Mucosa of gallbladder (tissue), 1 donor: ENCODE measurements at regions not wholly inside any gene's neighbourhood (a gene's known extent, or its start where the extent isn't known, plus 50 kb on each side); places are given as distances from the start of the nearest gene placed in this dataset.
"Not testable (repeated sequence)": the region's sequence is repeated elsewhere in the genome, so short reads cannot be mapped to it uniquely, and the experiment has no call there.

Experiments
- DNase-seq: peaks from one replicate; pipeline ENCODE4 v3.0.0-alpha.2; 2020; ENCODE audit warnings: low spot score
- donor health status: DM: no; HTN: no; CAD: no.

DNA sequence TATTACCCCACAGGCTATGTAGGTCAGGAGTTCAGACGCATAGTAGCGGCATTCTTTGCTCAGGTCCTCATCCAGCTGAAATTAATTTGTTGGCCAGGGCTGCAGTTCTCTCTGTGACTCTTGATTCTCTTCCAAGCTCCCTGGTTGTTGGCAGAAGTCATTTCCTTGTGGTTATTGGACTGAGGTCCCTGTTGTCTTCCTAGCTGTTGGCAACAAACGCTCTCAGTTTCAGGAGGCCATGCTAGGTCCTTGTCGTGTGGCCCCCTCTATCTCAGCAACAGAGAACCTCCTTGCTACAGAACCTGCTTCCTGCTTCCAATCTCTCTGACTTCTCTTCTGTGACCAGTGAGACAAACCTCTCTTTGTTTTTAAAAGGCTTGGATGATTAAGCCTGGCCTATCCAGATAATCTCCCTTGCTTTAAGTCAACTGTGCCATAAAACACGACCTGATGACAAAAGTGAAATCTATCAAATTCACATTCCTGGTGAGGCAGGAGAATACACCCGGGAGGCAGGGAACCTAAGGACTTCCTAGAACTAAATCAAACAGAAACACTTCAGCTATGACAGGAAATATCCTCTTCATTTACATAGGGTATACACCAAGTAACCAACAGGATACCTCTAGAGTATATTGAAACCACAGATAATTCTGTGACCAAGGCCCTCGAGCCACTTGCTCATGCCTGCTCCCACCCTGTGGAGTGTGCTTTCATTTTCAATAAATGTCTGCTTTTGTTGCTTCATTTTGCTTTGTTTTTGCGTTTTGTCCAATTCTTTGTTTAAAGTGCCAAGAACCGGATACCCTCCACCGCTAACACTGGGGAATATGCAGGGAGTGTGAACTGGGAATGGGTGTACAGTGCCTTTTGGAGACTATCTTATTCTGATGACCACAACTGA, 196.0 kb downstream of the BTBD3 start:
- peak; percentile 38 for DNase-seq

DNA sequence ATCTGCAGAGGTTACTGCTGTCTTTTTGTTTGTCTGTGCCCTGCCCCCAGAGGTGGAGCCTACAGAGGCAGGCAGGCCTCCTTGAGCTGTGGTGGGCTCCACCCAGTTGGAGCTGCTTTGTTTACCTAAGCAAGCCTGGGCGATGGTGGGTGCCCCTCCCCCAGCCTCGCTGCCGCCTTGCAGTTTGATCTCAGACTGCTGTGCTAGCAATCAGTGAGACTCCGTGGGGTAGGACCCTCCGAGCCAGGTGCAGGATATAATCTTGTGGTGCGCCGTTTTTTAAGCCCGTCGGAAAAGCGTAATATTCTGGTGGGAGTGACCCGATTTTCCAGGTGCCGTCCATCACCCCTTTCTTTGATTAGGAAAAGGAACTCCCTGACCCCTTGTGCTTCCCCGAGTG, 211.4 kb downstream of the BTBD3 start:
- not testable (repeated sequence) for DNase-seq

DNA sequence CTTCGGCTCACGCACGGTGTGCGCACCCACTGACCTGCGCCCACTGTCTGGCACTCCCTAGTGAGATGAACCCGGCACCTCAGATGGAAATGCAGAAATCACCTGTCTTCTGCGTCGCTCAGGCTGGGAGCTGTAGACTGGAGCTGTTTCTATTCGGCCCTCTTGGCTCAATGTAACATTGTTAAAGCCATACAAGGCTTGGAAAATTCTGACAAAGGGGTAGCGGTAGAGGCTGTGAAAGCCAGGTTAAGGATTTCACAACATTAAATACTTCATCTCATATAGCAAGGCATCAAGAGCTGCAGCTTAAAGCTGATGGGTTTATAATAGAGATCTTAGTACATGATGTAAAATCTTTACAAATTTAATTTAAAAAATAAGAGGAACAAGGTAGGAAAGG, 211.8 kb downstream of the BTBD3 start:
- DNase-seq = not testable (repeated sequence)

DNA sequence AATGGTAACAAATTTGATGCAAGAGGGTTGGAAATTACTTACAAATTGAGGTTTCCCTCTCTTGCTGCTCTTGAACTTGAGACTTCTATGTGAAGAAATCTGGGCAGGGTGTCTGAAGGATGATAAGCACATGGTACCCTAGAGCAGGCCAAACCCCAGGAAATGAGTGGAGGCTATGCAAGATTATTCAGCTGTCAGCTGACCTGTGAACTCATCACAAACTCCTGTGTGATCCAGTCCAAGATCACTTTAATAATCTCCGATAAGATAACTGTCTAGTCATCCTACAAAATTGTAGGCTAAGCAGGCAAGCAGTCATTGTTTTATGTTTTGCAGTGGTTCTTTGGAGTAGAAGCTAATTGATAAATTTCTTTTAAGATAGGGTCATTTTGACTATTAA, 213.1 kb downstream of the BTBD3 start:
- no peak for DNase-seq

DNA sequence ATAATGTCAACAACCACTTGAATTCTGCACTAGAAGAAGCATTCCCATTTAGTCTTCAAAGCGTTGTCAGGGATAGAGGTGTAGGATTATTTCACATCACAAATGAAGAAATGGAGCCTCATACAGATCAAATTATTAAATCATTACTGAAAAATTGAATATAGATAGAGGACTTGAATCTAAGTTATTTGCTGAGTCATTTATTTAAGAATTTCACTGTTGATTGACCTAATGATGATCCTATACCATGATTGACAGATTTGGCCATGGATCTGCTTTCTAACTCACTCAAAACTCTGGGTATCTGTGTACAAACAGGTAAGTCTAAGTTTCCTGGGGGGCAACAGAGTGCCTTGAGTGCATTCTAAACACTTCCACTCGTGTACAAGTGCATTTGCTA, 215.9 kb downstream of the BTBD3 start:
- no peak for DNase-seq

DNA sequence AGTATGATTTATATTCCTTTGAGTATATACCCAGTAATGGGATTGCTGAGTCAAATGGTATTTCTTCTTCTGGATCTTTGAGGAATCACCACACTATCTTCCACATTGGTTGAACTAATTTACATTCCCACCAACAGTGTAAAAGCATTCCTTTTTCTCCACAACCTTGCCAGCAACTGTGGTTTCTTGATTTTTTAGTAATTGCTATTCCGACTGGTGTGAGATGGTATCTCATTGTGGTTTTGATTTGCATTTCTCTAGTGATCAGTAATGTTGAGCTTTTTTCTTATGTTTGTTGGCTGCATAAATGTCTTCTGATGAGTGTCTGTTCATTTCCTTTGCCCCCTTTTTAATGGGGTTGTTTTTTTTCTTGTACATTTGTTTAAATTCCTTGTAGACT, 228.3 kb downstream of the BTBD3 start:
- DNase-seq = not testable (repeated sequence)

DNA sequence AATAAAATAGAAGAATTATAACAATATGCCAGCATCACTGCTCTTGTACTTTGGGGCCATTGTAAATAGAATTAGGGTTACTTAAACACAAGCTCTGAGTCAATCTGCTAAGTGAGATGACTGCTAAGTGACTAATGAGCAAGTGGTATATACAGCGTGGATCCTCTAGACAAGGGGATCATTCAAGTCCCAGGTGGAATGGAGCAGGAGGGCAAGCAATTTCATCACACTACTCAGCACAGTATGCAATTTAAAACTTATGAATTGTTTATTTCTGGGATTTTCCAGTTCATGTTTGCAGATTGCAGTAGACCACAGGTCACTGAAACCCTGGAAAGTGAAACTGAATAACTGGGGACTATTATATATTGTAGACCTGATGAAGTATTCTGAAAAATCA, 235.3 kb downstream of the BTBD3 start:
- DNase-seq = no peak

DNA sequence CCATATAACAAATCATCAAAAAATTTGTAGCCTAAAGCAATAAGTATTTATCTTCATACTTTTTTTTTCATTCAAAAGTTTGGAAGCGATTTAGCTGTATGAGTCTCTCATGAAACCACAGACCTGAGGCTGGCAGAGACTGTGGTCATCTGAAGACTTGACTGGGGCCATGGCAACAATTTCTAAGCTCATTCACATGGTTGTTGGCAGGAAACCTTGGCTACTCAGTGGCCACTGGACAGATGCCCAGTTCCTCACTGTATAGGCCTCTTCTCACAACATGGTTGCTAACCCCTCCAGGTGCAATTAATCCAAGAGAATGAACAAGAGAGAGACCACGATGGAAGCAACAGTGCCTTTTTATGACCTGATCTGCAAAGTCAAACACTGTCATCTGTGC, 235.9 kb downstream of the BTBD3 start:
- no peak for DNase-seq

DNA sequence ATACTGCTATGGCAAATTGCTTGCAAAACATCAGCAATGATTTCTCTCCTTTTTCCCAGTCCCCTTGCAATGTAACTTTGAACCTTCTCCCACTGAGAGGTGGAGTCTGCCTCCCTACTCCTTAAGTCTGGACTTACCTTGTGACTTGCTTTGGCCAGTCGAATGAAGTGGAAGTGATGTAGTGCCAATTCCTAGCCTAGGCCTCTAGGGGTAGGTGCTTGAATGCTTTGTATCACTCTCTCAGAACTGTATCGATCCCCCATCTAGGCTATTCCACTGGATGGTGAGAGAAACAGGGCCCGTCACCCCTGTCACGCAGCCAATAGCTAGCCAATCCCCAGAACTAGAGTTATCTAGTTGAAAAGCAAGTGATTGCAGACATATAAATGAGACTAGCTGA, 238.6 kb downstream of the BTBD3 start:
- DNase-seq = no peak

DNA sequence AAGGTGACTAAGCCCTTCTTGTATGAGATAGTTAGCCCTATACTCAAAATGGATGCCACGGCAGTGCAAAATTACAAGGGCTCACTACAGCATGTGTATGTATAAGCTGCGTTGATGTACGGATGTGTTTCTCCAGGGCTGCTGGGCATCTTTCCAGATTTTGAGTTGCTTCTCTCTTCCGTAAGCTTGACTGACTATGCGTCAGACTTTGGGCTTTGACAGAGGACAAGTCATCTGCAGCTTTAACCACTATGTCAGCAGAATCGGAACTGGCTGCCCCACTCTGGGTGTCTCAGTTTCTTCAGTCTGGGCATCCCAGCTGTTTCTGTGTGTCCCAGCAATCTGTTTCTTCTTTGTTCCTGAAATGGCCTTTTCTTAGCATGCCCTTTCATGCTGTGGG, 241.6 kb downstream of the BTBD3 start:
- DNase-seq = no peak

DNA sequence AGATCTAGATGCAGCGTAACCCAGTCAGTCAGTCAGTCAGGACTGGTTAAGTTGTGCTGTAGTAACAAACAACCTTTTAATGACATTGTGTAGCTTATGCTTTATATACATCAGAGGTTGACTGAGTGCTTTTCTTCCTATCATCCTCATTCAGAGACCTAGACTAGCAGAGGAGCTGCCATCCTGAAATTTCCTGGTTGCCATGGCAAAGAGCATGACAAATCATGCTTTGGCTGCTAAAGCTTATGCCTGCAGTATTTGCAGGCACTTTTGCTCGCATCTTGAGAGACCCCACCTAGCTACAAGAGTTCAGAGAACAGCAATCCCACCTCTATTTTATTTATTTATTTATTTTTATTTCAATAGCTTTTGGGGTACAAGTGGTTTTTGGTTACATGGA, 244.0 kb downstream of the BTBD3 start:
- DNase-seq = no peak

DNA sequence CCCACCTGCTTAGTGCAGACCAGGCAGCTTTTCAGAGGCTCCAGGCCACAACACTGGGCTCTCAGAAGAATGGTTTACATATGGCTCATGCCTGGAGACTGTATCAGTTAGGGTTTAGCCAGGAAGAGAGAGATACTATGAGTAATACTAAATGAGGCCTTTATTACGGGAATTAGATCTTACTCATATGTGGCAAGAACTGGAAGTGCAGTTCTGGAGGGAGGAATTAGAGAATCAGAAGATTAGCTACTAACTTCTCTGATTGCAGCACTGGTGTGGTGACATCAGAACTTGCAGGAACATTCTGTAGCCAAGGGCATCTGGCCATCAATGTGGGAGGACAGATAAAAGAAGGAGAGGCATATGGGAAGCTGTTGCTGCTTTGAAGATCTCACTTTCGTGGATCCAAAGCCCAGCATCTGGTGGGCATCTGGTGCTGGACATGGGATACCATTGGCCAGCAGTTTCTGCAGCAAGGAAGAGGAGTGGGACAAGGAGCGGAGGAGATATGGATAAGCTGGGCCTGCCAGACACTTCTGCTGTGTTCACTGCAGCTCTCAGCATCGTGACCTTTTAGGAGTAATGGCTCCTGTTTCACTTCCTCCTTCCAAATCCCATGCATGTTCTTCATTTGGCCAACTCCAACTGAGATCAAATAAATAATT, 248.5 kb downstream of the BTBD3 start:
- DNase-seq = peak; percentile 67

DNA sequence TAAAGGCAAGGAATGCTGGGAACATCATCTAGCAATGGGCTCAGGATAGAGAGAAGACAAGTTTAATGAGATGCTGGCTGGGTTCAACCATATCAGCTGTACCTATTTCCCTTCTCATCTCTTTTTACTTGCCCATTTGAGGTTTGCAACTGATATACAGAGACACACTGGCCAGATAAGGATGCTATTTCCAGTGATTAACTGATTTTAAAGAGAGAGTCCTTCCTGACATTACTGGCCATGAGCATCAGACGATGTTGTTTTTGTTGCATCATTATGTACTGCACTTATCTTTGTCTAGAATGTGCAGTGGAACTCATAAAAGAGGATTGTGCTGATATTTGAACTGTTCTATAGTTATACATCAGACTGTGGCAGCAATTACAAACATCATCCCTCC, 252.7 kb downstream of the BTBD3 start:
- no peak for DNase-seq

DNA sequence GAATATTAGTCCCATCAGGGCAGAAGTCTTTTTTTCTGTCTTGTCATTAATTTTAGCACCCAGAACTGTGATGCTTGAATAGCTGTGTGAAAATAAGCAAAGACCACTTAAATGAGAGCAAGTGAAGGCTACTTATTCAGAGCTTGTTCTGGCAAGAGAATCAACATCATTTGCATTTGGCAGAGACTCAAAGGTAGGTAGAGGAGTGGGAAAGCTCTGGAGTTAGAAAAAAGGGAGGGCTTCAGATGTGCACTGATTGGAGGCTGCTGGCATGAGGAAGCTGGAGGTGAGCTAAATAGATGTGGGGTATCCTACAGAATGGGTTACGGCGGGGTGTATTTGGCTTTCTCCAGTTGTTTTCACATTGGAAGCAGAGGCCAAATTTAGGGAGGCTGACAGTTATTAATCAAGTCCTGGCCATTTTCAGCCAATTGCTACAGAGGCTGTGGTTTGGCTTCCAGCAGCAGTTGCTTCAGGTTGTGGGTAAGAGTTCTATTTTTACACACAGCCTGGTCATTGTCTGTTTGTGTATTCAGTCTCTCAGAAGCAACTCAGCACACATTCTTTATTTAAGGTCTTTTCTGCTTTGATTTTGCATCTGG, 254.3 kb downstream of the BTBD3 start:
- DNase-seq = peak; percentile 33

DNA sequence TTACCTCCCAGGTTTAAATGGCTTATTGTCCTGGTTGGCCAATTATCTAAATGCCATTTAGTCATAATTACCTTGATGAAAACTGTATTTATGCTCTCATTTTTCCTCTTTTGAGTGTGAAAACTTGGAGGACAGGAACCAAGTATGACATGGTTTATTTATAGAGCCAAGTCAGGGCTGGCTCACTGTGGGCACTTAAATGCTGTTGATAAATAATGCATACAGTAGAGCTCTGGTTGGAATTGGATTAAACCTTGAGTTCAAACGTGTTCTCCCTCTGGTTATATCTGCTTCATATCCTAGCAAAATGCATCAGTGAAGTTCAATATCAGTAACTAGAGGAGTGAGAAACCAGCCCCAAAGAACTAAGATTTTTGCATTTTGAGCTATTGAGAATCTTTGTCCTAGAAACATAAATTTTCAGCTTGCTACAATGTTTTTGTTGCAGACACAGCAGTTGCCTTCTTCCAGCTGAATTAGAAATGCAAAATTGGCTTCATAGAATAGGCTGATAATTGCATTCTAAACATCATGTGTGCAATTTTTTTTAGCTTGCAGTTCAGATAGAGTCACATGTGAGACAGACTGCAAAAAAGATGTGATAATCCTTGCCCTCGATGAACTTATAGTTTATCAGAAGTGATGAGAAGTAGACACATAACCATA, 255.8 kb downstream of the BTBD3 start:
- DNase-seq = no peak

DNA sequence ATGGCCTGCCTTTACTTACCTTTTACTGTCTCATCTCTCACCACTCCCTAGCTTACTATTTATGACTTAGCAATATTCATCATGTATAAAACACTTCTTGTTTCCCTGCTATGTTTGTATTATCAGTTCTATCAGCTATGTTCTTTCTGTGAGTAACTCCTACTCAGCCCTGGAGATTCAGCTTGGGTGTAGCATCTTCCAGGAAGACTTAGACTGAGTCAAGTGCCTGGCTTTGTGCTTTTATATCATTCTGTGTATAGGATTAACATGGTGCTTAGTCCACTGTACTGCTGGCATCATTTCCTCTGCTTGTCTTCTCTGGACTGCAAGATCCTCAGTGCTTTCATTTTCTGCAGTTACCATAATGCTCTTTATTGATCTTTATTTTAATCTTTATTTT, 257.8 kb downstream of the BTBD3 start:
- no peak for DNase-seq

DNA sequence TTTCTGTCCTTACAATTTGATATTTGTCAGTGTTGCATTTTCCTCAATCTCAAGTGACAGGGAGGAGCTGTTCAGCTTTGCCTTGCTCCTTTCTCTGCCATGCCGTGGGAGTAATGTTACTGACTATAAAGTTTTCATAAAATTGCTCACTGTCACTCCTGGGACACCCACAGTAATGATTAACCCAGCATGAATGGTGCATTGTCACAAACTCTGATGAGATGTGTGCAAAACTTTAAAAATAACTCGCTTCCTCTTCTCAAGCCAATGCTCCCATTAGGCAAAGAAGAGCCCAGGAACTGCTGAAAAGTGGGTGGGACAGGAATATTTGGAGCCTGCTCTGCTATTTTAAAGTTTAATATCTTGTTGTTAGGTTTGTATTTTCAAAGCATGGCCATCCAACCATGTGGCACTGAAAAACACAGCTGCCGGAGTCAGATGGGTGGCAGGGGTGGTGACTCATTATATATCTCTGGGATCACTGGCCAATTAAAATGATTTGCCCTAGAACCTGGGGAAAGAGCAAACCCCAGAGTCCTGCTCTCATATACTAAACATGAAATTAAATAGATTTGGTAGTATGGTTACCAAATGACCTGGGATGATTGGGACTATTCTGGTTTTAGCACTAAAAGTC, 260.1 kb downstream of the BTBD3 start:
- peak; percentile 36 for DNase-seq

DNA sequence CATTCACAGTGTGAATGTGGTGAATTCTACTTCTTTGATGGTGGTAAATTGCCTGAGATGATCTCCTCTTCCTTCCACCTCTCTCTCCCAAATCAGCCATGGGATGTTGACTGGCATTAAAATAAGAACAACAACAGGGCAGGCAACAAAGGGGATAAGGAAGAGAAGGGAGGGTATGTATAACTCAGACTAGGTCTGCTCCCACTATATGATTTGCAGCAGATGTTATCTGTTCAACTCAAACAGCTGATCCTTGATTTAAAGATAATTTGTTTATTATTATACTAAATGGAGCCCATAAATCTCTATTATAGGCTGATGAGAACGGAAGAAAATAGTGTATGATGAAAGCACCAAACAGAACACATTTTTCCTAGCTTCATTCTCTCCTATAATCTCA, 262.0 kb downstream of the BTBD3 start:
- DNase-seq = no peak

DNA sequence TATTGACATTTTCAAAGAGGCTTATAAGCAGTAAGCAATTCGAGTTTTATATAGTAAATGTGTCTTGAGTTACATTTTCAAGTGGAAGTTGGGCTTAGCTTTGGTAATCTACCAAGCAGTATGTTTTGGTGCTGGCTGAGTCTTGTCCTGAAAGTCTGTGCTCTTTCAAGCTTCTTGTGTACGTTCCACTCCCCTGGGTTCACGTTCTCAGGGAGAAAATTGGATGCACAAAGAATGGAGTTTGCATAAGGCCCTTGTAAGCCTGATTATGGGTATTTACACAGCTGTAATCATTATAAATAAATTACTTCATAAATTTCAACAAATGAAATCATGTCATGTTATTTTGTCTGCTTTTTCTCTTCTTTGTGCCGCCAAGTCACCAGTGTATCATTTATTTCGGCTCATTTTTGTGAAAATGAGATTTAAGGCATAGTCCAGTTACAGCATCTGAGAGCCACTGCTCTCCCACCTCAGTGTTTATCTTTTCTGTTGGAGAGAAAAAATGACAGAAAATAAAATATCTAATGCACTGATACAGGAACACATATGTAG, 262.5 kb downstream of the BTBD3 start:
- DNase-seq = peak; percentile 14

DNA sequence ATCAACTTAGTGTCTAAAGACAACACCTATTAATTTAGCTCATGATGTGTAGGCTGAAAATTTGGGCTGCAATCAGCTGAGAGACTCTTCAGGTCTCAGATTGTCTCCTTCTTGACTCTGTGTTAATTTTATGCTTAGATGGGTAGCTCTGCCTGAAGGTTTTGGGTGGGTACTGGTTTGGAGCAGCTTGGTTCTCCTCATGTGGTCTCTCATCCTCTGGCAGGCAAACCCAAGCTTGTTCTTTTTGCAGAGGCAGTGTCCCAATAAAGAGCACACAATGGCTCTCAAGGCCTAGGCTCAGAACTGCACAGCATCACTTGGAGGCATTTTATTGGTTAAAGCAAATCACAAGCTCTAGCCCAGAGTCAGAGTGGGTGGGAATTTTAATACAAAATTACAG, 280.6 kb downstream of the BTBD3 start:
- no peak for DNase-seq

DNA sequence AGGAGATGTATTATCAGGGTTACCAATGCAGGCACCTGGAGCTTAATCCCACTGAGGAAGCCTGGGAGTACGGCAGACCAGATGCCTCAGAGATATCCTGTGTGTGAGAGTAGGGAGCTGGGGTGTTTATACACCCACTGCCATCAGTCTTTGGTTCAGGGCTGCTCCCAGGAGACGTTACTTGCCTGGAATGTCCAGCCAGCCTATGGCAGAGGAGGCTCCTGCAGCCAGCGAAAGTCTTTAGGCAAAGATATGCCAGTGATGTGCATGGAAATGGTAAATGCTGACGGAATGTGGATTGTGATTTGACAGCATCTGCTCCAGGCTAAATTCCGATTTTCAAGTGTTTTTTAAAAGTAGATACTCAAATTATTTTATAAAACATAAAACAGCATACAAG, 282.0 kb downstream of the BTBD3 start:
- no peak for DNase-seq
